Hindlimb muscle (tissue), 1 donor: ENCODE measurements at regions not wholly inside any gene's neighbourhood (a gene's known extent, or its start where the extent isn't known, plus 50 kb on each side); places are given as distances from the start of the nearest gene placed in this dataset.

Source experiments
- DNase-seq: peaks from one replicate; pipeline ENCODE4 v3.0.0-alpha.2; 2013

- no peak for DNase-seq
Measured at GRCh38 chr3:76011121-76011520, 225.8 kb upstream of the ZNF717 start.

DNA sequence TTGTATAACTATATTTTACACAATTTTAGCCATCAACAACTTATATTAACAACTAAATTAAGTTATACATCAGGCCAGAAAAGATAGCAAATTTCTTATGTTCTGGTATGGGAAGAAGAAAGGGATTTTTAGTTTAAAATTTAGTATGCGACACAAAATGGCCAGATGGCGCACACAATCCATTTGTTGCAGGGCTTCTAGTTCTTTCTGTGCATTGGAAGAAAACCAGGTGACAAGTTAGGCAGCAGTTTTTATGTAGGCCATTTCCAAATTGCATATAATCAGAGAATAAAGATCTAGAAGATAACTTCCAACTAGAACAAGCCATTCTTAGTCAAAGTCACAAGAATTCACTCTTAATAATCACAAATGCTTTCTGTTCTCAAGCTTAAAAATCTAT is 230.1 kb upstream of the ZNF717 start:
- DNase-seq = no peak

- no peak for DNase-seq
Measured at GRCh38 chr3:76016111-76016510, 230.8 kb upstream of the ZNF717 start.

GRCh38 chr3:76016769-76017439 is 231.6 kb upstream of the ZNF717 start:
- no peak for DNase-seq

GRCh38 chr3:76021376-76021775 is 236.0 kb upstream of the ZNF717 start:
- no peak for DNase-seq

DNA sequence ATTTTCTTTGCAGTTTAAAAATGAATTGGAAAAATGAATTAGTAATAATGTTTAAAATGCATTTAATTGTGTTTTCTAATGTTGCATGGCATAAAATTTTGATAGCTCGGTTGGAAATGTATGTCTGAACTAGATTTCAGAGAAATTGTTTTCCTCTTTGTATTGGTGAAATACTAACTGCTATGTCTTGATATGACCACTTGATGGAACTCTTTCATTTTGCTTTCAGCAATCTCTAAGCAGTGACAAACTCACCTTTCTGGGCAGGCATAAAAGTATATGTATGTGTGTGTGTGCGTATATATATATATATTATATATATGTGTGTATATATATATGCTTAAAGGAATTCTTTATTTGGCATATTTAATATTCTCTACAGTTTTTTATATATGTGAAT is 239.3 kb upstream of the ZNF717 start:
- DNase-seq = no peak

- DNase-seq = no peak
Measured at GRCh38 chr3:76025561-76025960, 240.2 kb upstream of the ZNF717 start.

DNA sequence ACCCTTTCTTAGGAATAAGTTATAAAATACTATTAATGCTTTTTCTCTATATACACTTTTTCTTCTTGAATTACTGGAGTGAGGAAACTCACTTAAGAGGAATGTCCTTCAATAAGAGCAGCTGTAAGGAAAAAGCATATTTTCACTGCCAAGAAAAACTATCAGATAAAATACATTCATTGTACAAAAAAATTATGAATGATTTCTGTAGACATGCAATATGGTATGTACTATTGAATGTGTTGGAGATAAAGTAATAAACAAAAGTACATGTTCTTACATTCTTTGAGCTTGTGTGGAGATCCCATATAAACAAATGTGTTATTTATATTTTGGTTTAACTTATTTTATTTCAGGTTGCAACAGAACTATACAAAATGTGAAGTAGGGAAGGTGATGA is 241.0 kb upstream of the ZNF717 start:
- DNase-seq = no peak

DNA sequence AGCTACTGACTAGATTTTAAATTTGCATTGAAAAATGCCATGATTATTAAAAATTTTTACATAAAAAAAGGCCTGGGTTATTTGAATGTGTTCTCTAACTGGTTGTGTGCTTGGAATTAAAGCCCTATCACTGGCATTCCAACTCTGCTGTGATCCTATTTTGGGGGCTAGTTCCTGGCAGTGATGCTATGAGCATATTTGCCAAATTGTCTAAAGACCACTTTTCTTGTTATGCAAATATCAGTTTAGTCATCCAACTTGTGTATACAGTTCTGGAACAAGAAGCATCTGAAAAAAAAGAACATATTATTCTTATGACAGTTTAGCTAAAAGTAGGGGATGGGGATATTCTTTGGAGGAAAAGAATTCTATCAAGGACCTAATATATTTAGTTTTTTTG is 243.4 kb upstream of the ZNF717 start:
- no peak for DNase-seq

- DNase-seq = no peak
Measured at GRCh38 chr3:76034649-76035048, 249.3 kb upstream of the ZNF717 start.

- DNase-seq = no peak
Measured at GRCh38 chr3:76035117-76035516, 249.8 kb upstream of the ZNF717 start.

DNA sequence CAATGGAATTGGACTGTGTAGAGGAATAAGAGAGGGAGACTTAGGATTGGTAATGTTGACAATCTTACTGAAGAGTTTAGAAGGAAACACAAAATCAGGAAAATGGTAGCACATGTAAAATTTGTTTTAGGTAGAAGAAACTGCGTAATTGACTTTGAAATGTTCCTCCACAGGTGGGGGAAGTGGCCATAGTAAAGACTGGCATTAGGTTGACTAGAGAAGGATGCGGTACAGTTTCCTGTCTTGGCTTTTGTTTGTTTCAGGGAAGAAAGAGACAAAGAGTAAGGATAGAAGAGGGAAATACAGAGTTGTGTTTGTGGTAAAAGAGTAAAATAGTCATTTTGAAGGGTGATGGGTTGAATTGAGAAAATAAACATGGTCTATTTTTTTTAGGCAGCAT is 253.6 kb upstream of the ZNF717 start:
- DNase-seq = no peak

DNA sequence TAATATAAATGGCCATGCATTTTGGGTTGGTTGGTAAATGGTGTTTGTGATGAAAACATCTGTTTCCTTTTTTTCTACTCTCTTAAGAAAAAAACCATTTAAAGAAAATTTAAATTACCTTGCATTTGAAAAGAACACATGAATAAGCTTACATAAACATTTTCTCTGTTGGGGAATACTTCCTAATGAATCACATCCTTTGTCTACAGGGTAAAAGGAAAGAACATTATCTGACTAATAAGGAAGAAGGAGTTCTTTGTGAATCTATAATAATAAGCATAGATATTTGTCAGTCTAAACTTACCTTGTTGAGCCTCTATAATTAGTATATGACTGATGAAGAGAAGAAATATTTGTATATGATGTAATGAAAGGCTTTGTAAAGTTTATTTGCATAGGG is 254.1 kb upstream of the ZNF717 start:
- DNase-seq = no peak

GRCh38 chr3:76040946-76041345 is 255.6 kb upstream of the ZNF717 start:
- DNase-seq = no peak

- no peak for DNase-seq
Measured at GRCh38 chr3:76043746-76044145, 258.4 kb upstream of the ZNF717 start.

- DNase-seq = peak; percentile 26
Measured at GRCh38 chr3:76044601-76045600, 259.6 kb upstream of the ZNF717 start.

DNA sequence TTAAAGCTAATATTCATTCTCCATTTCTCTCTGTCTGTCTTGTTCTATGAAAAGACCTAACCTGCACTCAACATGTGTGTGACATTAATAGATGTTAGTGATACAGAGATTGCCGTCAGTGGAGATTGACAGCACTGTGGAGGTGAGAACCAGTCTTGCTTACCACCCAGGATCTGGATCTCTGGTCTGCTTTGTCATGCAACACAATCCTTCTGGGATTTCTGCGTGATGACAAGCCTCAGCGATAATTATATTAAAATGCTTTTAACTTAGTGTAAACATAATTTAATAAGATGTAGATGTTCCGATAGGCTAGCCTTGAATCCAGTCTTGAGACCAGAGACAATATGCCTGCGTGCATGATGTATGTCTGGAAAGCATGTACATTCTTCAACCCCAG is 262.0 kb upstream of the ZNF717 start:
- DNase-seq = no peak

- DNase-seq = no peak
Measured at GRCh38 chr3:76049776-76050175, 264.4 kb upstream of the ZNF717 start.

GRCh38 chr3:76051145-76051544 is 265.8 kb upstream of the ZNF717 start:
- no peak for DNase-seq

DNA sequence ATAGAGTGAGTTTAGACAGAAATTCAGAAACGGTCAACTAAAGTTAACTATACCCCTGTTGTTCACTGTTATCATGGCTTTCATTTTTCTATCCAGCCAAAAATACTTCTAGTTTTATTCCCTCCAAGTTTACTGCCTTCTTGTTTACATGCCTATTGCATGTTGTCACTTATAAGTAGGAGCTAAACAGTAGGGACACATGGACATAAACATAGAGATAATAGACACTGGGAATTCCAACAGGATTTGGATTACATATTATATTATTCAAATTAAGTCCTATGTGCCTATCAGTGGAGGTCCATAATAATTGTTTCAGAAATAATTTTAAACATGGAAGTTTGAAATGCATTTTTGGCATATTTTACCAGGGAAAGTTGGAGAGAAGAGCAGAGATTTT is 269.1 kb upstream of the ZNF717 start:
- no peak for DNase-seq

- no peak for DNase-seq
Measured at GRCh38 chr3:76061654-76062053, 276.3 kb upstream of the ZNF717 start.

DNA sequence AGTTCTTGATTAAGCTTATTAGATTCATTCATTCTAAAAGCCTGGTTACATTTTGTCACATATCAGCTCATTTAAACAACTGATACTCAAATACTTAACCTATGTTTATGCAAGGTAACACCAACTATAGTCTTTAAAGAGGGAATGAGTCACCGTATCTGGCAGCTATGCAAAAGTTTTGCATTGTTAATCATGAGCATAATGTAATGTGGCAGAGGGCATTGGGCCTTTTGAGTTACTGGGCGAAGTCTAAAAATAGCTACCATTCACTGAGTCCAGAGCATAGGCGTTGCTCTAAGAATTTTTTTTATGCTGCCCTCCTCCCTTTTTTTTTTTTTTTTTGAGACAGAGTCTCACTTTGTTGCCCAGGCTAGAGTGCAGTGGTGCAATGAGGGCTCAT is 277.7 kb upstream of the ZNF717 start:
- no peak for DNase-seq

GRCh38 chr3:76063811-76064210 is 278.5 kb upstream of the ZNF717 start:
- no peak for DNase-seq

DNA sequence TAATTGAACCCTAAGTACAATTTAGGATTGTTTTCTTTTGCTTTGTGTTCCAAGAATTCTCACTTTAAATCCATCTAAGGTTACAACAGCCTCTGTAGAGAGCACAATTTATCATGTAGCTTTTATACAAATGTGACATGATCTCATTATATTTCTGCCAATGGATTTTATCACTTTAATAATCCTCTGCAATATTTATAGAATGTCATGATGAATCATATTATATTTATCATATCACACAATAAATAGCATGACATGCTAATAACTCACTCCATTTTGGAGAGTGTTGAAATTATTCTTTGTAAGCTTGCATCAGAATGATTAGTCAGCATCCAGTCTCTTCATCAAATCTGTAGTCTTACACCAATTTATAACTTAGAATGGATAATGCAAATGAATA is 280.6 kb upstream of the ZNF717 start:
- DNase-seq = no peak
